GM21786 (cell line): ENCODE measurements at regions not wholly inside any gene's neighbourhood (a gene's known extent, or its start where the extent isn't known, plus 50 kb on each side); places are given as distances from the start of the nearest gene placed in this dataset.

Source experiments
- ATAC-seq: cut with Tn5 transposase; IDR thresholded peaks from one replicate; pipeline ENCODE4 v1.9.1; 2021; ENCODE audit not compliant: unreplicated experiment

- ATAC-seq, result no peak
Observed at GRCh38 chr18:74023220-74023619, 124.4 kb downstream of the FBXO15 start.

- no peak for ATAC-seq
Observed at GRCh38 chr18:74019864-74020263, 127.8 kb downstream of the FBXO15 start.

- ATAC-seq, result no peak
Observed at GRCh38 chr18:74013955-74014354, 133.7 kb downstream of the FBXO15 start.

- no peak for ATAC-seq
Observed at GRCh38 chr18:74012954-74013630, 134.5 kb downstream of the FBXO15 start.

- ATAC-seq, result no peak
Observed at GRCh38 chr18:74006143-74006542, 141.5 kb downstream of the FBXO15 start.

GRCh38 chr18:74005320-74006109 lies 142.1 kb downstream of the FBXO15 start:
- ATAC-seq, result no peak

GRCh38 chr18:73992242-73993022 lies 155.2 kb downstream of the FBXO15 start:
- no peak for ATAC-seq

- no peak for ATAC-seq
Observed at GRCh38 chr18:73991570-73991969, 156.1 kb downstream of the FBXO15 start.

- no peak for ATAC-seq
Observed at GRCh38 chr18:73990258-73990657, 157.4 kb downstream of the FBXO15 start.

GRCh38 chr18:73987247-73987980 lies 160.2 kb downstream of the FBXO15 start:
- ATAC-seq, result no peak

- no peak for ATAC-seq
Observed at GRCh38 chr18:73986711-73987110, 160.9 kb downstream of the FBXO15 start.

- no peak for ATAC-seq
Observed at GRCh38 chr18:73985855-73986625, 161.6 kb downstream of the FBXO15 start.

GRCh38 chr18:73983970-73984369 lies 163.7 kb downstream of the FBXO15 start:
- ATAC-seq, result no peak

- ATAC-seq, result no peak
Observed at GRCh38 chr18:73983496-73983895, 164.1 kb downstream of the FBXO15 start.

GRCh38 chr18:73981796-73982195 lies 165.8 kb downstream of the FBXO15 start:
- ATAC-seq, result no peak

- ATAC-seq, result no peak
Observed at GRCh38 chr18:73980289-73980979, 167.2 kb downstream of the FBXO15 start.

GRCh38 chr18:73979742-73980141 lies 167.9 kb downstream of the FBXO15 start:
- no peak for ATAC-seq

- ATAC-seq, result no peak
Observed at GRCh38 chr18:73976433-73976832, 171.2 kb downstream of the FBXO15 start.

GRCh38 chr18:73975266-73975665 lies 172.4 kb downstream of the FBXO15 start:
- ATAC-seq, result no peak

GRCh38 chr18:73973972-73974371 lies 173.7 kb downstream of the FBXO15 start:
- no peak for ATAC-seq
